MM.1S (cell line): ENCODE measurements at regions not wholly inside any gene's neighbourhood (a gene's known extent, or its start where the extent isn't known, plus 50 kb on each side); places are given as distances from the start of the nearest gene placed in this dataset.

Source experiments
- DNase-seq: peaks from one replicate; pipeline ENCODE4 v3.0.0-alpha.2; 2015
- H2AFZ ChIP-seq: fragments of 300-600 bp; sonication (generic); 2 replicates; pipeline ENCODE4 v1.6.0; 2016; ENCODE audit warnings: antibody characterized with exemption, low read length
- H3F3A ChIP-seq: fragments of 300-600 bp; sonication (generic); 2 replicates; pipeline ENCODE4 v1.6.1; 2016; ENCODE audit warnings: mild to moderate bottlenecking, antibody characterized with exemption, low read length, moderate library complexity, mixed read lengths; ENCODE audit not compliant: insufficient read depth
- H3K27ac ChIP-seq: fragments of 300-600 bp; sonication (generic); 2 replicates; pipeline ENCODE4 v1.5.1; 2016; ENCODE audit warnings: mild to moderate bottlenecking, low read length
- H3K27me3 ChIP-seq: fragments of 300-600 bp; sonication (generic); replicated peaks from 2 replicates; pipeline ENCODE4 v1.6.0; 2016; ENCODE audit warnings: low read length; ENCODE audit not compliant: insufficient read depth
- H3K36me3 ChIP-seq: fragments of 300-600 bp; sonication (generic); replicated peaks from 2 replicates; pipeline ENCODE4 v1.6.1; 2016; ENCODE audit warnings: mild to moderate bottlenecking, low read length, mixed read lengths; ENCODE audit not compliant: insufficient read depth
- H3K4me1 ChIP-seq: fragments of 300-600 bp; sonication (generic); 2 replicates; pipeline ENCODE4 v1.6.1; 2016; ENCODE audit warnings: low read length, mixed read lengths
- H3K4me2 ChIP-seq: fragments of 300-600 bp; sonication (generic); 2 replicates; pipeline ENCODE4 v1.6.0; 2016; ENCODE audit warnings: low read depth, low read length
- H3K4me3 ChIP-seq: fragments of 300-600 bp; sonication (generic); 2 replicates; pipeline ENCODE4 v1.5.1; 2016; ENCODE audit warnings: low read length, mixed read lengths
- H3K79me2 ChIP-seq: fragments of 300-600 bp; sonication (generic); 2 replicates; pipeline ENCODE4 v1.6.1; 2016; ENCODE audit warnings: mixed run types, low read length, mixed read lengths
- H3K9ac ChIP-seq: fragments of 300-600 bp; sonication (generic); 2 replicates; pipeline ENCODE4 v1.6.1; 2016; ENCODE audit warnings: low read length, mixed read lengths
- H3K9me2 ChIP-seq: fragments of 300-600 bp; sonication (generic); replicated peaks from 2 replicates; pipeline ENCODE4 v1.6.1; 2016; ENCODE audit warnings: mild to moderate bottlenecking, low read length, mixed read lengths; ENCODE audit not compliant: insufficient read depth
- H3K9me3 ChIP-seq: fragments of 300-600 bp; sonication (generic); replicated peaks from 2 replicates; pipeline ENCODE4 v1.6.1; 2016; ENCODE audit warnings: mild to moderate bottlenecking, low read length, mixed read lengths; ENCODE audit not compliant: insufficient read depth
- H4K20me1 ChIP-seq: fragments of 300-600 bp; sonication (generic); 2 replicates; pipeline ENCODE4 v1.6.1; 2016; ENCODE audit warnings: mild to moderate bottlenecking, low read length, moderate library complexity, mixed read lengths; ENCODE audit not compliant: insufficient read depth
- EZH2 ChIP-seq: fragments of 300-600 bp; sonication (generic); optimal IDR thresholded peaks from 2 replicates; pipeline ENCODE3; 2017; ENCODE audit warnings: low read depth, mild to moderate bottlenecking, antibody characterized with exemption, low read length, mixed read lengths
- EZH2phosphoT487 ChIP-seq: fragments of 300-600 bp; sonication (generic); IDR thresholded peaks from 2 replicates; pipeline ENCODE4 v1.6.1; 2018; ENCODE audit warnings: antibody characterized with exemption, low read length
- TF ChIP-seq, protein P1 (sequence below): fragments of 300-600 bp; sonication (generic); IDR thresholded peaks from 2 replicates; pipeline ENCODE4 v1.5.1; 2016; ENCODE audit warnings: antibody characterized with exemption, low read length, mixed read lengths

DNA sequence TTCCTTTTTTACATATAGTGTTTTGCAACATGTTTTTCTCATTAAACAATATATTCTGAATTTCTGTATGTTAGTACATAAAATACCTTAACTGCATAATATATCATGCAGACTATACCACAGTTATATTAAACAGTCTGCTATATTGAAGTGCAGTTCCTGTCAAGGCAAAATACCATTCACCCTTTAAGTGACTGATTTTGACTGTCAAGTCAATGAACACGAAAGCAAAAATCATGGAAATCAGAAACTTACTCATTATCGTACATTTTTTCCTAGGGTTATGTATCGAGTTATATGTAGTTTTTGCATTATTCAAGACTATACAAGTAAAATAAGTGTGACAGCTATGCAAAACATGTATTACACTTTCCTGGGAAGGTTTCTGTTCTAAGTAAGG, 361.6 kb upstream of the MAP2 start:
- H2AFZ ChIP-seq = no peak overlapping the region
- no peaks in the 10 kb centered on the region for H3F3A ChIP-seq
- H3K9ac ChIP-seq = no peak overlapping the region
- H4K20me1 ChIP-seq = no peaks in the 10 kb centered on the region
- H3K79me2 ChIP-seq = no peaks in the 10 kb centered on the region
- no peaks in the 10 kb centered on the region for H3K9me3 ChIP-seq
- TF ChIP-seq EZH2phosphoT487 (no peak), EZH2 (no peak)
- TF ChIP-seq, protein P1, sequence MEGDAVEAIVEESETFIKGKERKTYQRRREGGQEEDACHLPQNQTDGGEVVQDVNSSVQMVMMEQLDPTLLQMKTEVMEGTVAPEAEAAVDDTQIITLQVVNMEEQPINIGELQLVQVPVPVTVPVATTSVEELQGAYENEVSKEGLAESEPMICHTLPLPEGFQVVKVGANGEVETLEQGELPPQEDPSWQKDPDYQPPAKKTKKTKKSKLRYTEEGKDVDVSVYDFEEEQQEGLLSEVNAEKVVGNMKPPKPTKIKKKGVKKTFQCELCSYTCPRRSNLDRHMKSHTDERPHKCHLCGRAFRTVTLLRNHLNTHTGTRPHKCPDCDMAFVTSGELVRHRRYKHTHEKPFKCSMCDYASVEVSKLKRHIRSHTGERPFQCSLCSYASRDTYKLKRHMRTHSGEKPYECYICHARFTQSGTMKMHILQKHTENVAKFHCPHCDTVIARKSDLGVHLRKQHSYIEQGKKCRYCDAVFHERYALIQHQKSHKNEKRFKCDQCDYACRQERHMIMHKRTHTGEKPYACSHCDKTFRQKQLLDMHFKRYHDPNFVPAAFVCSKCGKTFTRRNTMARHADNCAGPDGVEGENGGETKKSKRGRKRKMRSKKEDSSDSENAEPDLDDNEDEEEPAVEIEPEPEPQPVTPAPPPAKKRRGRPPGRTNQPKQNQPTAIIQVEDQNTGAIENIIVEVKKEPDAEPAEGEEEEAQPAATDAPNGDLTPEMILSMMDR = no peak
- H3K4me3 ChIP-seq = no peak overlapping the region
- H3K27me3 ChIP-seq = no peaks in the 10 kb centered on the region
- H3K36me3 ChIP-seq = no peaks in the 10 kb centered on the region
- no peak for DNase-seq
- no peak overlapping the region for H3K4me2 ChIP-seq
- H3K27ac ChIP-seq = no peak overlapping the region
- H3K9me2 ChIP-seq = no peaks in the 10 kb centered on the region
- H3K4me1 ChIP-seq = no peaks in the 10 kb centered on the region

DNA sequence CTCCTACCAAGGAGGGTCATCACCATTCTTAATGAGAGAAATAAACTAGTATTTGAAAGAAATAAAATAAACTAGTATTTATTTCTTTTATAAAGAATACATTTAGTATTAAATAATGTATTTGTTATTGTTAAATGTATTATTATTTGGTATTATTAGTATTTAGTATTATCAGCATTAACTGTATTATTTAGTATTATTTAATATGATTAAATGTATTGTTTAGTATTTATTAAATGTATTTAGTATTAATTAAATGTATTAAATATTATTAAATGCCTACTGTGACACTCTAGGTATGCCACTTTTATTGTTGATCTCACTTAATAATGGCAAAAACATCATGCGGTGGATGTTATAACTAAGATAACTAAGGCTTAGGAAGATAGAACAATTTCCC, 353.6 kb upstream of the MAP2 start:
- TF ChIP-seq EZH2phosphoT487 = no peak
- TF ChIP-seq, protein P1 = no peak
- no peak for TF ChIP-seq EZH2
- no peak overlapping the region for H3K4me3 ChIP-seq
- H3K9me2 ChIP-seq = no peaks in the 10 kb centered on the region
- no peaks in the 10 kb centered on the region for H3K27me3 ChIP-seq
- no peak overlapping the region for H3K4me2 ChIP-seq
- no peaks in the 10 kb centered on the region for H3K79me2 ChIP-seq
- no peaks in the 10 kb centered on the region for H3K4me1 ChIP-seq
- H2AFZ ChIP-seq = no peak overlapping the region
- no peak overlapping the region for H3K27ac ChIP-seq
- no peaks in the 10 kb centered on the region for H3K9me3 ChIP-seq
- DNase-seq = no peak
- H3K36me3 ChIP-seq = no peaks in the 10 kb centered on the region
- H3K9ac ChIP-seq = no peak overlapping the region
- H4K20me1 ChIP-seq = no peaks in the 10 kb centered on the region
- H3F3A ChIP-seq = no peaks in the 10 kb centered on the region

DNA sequence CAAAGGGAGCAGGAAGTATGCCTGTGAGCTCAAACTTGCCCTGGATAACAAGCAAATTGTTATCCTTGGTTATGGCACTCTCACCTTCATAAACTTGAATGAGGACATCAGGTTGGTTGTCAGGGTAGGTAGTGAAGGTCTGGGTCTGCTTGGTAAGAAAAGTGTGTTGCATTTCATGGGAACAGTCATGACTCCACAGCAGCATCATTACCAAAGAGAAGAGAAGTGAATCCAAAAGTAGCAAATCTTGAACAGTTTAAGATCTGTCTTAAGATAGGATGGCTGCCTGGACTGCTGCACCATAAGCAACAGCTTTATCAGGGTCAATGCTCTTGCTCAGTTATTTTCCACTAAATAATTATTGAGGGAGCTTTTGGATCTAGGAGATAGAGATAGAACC, 350.7 kb upstream of the MAP2 start:
- no peak for DNase-seq
- H3K79me2 ChIP-seq = no peaks in the 10 kb centered on the region
- TF ChIP-seq, protein P1 = no peak
- TF ChIP-seq EZH2phosphoT487 (no peak), EZH2 (no peak)
- no peak overlapping the region for H3K9ac ChIP-seq
- no peaks in the 10 kb centered on the region for H4K20me1 ChIP-seq
- no peaks in the 10 kb centered on the region for H3K9me2 ChIP-seq
- H3K27ac ChIP-seq = no peak overlapping the region
- no peak overlapping the region for H3K4me3 ChIP-seq
- no peaks in the 10 kb centered on the region for H3K4me1 ChIP-seq
- no peak overlapping the region for H2AFZ ChIP-seq
- no peak overlapping the region for H3K4me2 ChIP-seq
- H3K27me3 ChIP-seq = no peaks in the 10 kb centered on the region
- H3K9me3 ChIP-seq = no peaks in the 10 kb centered on the region
- H3F3A ChIP-seq = no peaks in the 10 kb centered on the region
- H3K36me3 ChIP-seq = no peaks in the 10 kb centered on the region

DNA sequence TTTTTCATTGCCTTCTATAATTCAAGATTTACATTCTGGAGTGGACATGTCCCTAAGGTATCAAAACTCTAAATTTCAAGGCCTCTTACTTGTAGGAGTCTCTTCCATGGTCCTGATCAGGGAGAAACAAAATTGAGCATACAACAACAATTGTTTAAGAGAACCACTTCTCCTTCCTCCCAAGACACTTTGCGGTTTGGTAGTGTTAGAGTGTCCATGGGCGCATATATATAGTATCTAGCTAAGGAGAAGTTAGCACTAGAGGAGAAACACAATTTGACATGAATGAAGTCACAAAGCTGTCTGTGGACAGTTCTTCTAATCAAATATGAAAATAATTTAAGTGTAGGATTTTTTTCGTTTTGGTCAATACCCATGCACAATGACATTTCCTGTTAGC, 349.1 kb upstream of the MAP2 start:
- Histone ChIP-seq H3K27ac (no peak overlapping the region), H2AFZ (no peak overlapping the region)
- no peak for DNase-seq

More for the DNA sequence above, 349.1 kb upstream of the MAP2 start:
- Histone ChIP-seq H3K9me2 (no peaks in the 10 kb centered on the region), H3F3A (no peaks in the 10 kb centered on the region), H3K4me1 (no peaks in the 10 kb centered on the region), H3K79me2 (no peaks in the 10 kb centered on the region), H3K27me3 (no peaks in the 10 kb centered on the region), H3K36me3 (no peaks in the 10 kb centered on the region), H3K4me3 (no peak overlapping the region), H3K9me3 (no peaks in the 10 kb centered on the region), H3K4me2 (no peak overlapping the region), H4K20me1 (no peaks in the 10 kb centered on the region), H3K9ac (no peak overlapping the region)
- no peak for TF ChIP-seq EZH2
- TF ChIP-seq, protein P1 = no peak
- no peak for TF ChIP-seq EZH2phosphoT487
